ENCODE measurements at regions not wholly inside any gene's neighbourhood (a gene's known extent, or its start where the extent isn't known, plus 50 kb on each side); places are given as distances from the start of the nearest gene placed in this dataset.

DNA sequence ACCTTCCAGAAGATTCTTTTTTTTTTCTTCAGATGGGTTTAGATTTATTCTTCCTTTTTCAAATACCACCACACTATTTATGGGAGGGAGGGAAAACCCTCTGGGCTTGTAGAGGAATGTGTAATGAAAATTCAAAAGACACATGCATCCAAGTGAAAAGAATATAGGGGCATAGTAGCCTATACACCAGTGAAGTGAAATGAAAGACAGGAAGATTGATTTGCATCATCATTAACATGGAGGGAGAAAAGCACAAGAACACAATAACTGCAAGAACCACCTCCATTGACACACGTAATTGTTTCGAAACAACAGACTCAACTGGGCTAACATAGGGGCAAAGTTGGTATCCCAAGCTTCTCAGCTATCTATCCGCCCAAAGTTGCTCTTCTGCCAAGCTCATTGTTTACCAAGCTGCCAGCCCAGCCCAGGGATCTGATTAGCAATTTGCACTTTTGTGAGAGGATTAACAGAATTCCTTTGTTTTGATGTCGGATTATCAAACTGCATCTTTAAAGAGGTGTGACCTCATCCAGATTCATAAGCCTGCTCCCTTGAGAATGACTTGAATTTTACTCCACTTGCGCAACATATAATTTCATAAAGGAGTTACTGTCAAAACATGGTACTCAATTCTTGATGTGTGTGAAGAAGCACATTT is 430.5 kb upstream of the SOX5 start:
- TF ChIP-seq, protein P1, sequence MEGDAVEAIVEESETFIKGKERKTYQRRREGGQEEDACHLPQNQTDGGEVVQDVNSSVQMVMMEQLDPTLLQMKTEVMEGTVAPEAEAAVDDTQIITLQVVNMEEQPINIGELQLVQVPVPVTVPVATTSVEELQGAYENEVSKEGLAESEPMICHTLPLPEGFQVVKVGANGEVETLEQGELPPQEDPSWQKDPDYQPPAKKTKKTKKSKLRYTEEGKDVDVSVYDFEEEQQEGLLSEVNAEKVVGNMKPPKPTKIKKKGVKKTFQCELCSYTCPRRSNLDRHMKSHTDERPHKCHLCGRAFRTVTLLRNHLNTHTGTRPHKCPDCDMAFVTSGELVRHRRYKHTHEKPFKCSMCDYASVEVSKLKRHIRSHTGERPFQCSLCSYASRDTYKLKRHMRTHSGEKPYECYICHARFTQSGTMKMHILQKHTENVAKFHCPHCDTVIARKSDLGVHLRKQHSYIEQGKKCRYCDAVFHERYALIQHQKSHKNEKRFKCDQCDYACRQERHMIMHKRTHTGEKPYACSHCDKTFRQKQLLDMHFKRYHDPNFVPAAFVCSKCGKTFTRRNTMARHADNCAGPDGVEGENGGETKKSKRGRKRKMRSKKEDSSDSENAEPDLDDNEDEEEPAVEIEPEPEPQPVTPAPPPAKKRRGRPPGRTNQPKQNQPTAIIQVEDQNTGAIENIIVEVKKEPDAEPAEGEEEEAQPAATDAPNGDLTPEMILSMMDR (IDR thresholded peaks at IDR 0.05): no peak
- DNase-seq (ENCODE audit: low spot score) (no peak), ATAC-seq (ENCODE audit: low FRiP score) (no peak)

DNA sequence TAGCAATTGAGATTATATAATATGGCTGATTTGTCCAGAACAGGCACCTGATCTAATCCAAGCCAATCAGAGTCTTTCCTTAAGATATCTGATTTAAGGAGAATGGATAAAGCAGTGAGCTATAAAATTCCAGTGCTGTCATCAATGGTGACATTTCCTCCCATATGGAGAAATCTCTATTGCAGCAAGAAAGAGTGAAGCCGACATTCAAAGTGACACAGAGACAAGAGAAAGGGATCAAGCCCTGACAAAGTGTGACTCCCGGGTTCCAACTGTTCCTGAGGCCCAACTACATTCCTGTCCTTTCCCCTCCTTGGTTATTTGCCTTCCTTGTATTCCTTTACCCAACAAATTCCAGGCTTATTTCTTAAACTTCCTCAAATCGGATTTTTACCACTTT is 430.0 kb upstream of the SOX5 start:
- ATAC-seq (ENCODE audit: low FRiP score) (no peak), DNase-seq (ENCODE audit: low spot score) (no peak)
- TF ChIP-seq, protein P1 (IDR thresholded peaks at IDR 0.05): no peak

DNA sequence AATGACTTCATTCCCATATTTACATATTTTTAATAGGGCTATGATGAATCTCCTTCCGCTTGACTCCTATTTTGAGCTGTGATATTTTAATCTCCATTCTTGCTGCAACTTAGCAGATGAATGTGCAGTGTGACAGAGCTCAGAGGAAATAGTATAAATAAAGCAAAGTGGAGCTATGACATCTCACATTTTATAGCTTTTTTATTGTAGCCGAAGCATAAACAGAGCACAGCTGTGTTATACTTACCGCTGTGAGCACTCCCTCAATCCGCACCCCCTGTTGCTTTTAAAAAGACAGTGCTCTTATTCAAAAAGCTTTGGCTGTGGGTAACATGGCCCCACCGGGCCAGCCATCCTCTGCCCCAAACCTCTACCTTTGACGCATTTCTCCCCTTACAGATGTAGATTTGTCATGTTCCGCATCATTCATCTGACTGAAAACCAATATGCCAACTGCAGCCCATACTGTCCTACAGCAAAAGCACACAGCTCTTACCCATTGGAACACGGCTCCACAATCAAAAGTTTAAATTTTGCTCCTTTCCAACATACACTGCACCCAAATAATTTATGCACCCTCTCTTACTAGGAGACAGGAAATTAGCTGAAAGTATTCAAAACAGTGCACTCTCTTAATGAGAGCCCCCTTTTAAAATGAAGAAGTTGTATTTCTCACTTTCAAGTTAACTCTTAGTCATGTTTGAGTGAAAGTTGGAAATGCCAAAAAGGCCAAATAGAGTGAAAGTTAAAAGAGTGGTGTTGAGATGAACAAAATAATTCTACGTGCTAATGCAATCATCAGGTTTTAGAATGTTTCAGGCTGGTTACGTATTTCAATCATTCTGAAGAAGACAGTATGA is 429.3 kb upstream of the SOX5 start:
- TF ChIP-seq, protein P1 (IDR thresholded peaks at IDR 0.05): no peak

DNA sequence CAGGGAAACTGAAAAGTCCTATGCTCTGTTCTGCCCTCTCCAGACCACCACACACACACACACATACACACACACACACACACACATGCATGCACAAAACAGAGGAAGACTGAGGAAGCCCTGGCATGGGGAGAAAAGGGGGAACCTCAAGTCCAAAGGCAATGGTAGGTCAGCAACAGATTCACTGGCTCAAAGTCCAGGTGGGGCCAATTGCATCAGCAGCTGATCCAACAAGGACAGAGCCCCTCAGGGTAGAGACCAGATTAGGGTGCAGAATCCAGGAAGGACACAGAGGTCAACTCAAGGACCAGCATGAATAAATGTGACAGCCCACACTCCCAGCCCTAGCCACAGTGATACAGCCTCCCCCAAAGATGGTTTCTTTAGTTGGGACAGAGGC is 425.0 kb upstream of the SOX5 start:
- DNase-seq (ENCODE audit: low spot score): no peak
- TF ChIP-seq, protein P1 (IDR thresholded peaks at IDR 0.05): no peak
- no peak for ATAC-seq (ENCODE audit: low FRiP score)

More for the DNA sequence above, 429.3 kb upstream of the SOX5 start:
- no peak for DNase-seq (ENCODE audit: low spot score)
- ATAC-seq (ENCODE audit: low FRiP score): no peak

DNA sequence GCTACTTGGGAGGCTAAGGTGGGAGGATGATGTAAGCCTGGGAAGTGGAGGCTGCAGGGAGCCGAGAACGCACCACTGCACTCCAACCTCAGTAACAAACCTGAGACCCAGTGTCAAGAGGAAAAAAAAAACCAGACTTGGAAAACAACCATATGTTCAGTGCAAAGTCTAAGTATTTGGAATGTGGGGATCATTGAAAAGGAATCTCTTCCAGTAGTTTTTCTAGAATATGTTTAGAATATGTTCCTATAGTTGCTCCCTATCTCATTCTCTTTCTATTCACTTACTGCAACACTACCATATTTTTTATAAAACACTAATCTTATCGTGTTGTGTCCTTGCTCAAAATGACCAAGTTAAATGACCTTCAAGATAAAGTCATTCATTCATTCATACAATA is 423.5 kb upstream of the SOX5 start:
- DNase-seq (ENCODE audit: low spot score): no peak
- TF ChIP-seq, protein P1 (IDR thresholded peaks at IDR 0.05): no peak

DNA sequence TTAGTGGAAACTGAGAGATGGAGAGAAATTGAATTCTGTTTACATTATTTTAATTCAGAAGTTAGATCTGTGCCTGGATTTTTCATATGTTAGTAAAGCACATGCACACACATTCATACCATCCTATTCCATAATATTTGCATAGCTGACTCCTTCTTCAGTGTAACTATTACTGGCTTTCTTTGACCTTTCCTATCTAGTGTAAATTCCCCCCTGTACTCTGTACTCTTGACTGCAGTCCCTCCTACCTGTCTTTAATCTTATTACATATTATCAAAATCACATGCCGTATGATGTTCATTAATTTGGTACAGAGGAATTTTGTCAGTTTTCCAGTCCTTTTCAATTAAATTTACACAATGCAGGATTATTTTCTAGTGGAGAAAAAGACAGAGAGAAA is 417.0 kb upstream of the SOX5 start:
- TF ChIP-seq, protein P1 (IDR thresholded peaks at IDR 0.05): no peak
- ATAC-seq (ENCODE audit: low FRiP score) (no peak), DNase-seq (ENCODE audit: low spot score) (no peak)

More for the DNA sequence above, 423.5 kb upstream of the SOX5 start:
- no peak for ATAC-seq (ENCODE audit: low FRiP score)

Measured in omental fat pad (tissue), 3 donors.